GM23248 (cell line): ENCODE measurements at regions not wholly inside any gene's neighbourhood (a gene's known extent, or its start where the extent isn't known, plus 50 kb on each side); places are given as distances from the start of the nearest gene placed in this dataset.

Experiments
- EZH2 ChIP-seq: fragments of 200-600 bp; sonication (generic); IDR thresholded peaks from 2 replicates; pipeline ENCODE4 v1.6.1; 2018; ENCODE audit warnings: antibody characterized with exemption, mild to moderate bottlenecking; ENCODE audit not compliant: insufficient read depth, poor library complexity, severe bottlenecking
- EZH2phosphoT487 ChIP-seq: fragments of 200-600 bp; sonication (generic); IDR thresholded peaks from 2 replicates; pipeline ENCODE4 v1.6.1; 2018; ENCODE audit warnings: antibody characterized with exemption, moderate library complexity, mild to moderate bottlenecking, low read depth; ENCODE audit not compliant: insufficient read depth

GRCh38 chr5:155540000-155540595, 526.5 kb downstream of the KIF4B start:
- no peak for TF ChIP-seq EZH2
- TF ChIP-seq EZH2phosphoT487: no peak
